ENCODE measurements at regions not wholly inside any gene's neighbourhood (a gene's known extent, or its start where the extent isn't known, plus 50 kb on each side); places are given as distances from the start of the nearest gene placed in this dataset.
"Not testable (repeated sequence)": the region's sequence is repeated elsewhere in the genome, so short reads cannot be mapped to it uniquely, and the experiment has no call there.

DNA sequence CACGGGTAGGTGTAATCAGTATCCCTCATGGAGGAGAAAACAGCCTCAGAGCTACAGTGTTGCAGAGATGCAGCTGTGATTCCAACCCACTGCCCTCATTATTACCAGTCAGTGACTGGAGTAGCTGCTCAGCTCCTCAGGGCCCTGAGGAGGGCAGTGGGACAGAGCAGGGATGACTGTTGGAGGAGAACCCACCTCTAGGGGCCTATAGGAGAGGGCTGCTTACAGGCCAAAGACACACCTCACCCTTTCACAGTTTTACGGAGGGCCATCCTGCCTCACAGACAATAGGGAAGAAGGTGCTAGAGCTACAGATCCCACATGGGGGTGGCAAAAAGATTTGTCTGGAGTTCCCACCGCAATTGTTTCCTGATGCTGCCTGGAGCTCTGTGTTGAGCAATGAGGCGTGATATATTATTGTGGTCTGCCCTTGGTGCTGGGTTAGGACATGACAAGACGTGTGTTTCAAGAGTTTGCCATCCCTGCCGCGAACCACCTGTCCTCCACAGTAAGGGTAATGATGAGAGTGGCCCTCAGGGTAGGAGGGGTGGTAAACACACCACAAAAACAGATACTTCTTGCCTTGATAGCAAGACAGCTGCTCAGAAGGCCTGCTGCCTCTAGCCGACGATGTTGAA, 140.5 kb upstream of the TPM1 start:
- no peak for DNase-seq (ENCODE audit: low read depth)
- no peak overlapping the region for H3K4me3 ChIP-seq (ENCODE audit: control insufficient read depth, low read depth, low read length)
- TF ChIP-seq, protein P1, sequence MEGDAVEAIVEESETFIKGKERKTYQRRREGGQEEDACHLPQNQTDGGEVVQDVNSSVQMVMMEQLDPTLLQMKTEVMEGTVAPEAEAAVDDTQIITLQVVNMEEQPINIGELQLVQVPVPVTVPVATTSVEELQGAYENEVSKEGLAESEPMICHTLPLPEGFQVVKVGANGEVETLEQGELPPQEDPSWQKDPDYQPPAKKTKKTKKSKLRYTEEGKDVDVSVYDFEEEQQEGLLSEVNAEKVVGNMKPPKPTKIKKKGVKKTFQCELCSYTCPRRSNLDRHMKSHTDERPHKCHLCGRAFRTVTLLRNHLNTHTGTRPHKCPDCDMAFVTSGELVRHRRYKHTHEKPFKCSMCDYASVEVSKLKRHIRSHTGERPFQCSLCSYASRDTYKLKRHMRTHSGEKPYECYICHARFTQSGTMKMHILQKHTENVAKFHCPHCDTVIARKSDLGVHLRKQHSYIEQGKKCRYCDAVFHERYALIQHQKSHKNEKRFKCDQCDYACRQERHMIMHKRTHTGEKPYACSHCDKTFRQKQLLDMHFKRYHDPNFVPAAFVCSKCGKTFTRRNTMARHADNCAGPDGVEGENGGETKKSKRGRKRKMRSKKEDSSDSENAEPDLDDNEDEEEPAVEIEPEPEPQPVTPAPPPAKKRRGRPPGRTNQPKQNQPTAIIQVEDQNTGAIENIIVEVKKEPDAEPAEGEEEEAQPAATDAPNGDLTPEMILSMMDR (conservative IDR thresholded peaks at IDR 0.05; ENCODE audit: control insufficient read depth, insufficient read depth, low read depth, low read length), result no peak

DNA sequence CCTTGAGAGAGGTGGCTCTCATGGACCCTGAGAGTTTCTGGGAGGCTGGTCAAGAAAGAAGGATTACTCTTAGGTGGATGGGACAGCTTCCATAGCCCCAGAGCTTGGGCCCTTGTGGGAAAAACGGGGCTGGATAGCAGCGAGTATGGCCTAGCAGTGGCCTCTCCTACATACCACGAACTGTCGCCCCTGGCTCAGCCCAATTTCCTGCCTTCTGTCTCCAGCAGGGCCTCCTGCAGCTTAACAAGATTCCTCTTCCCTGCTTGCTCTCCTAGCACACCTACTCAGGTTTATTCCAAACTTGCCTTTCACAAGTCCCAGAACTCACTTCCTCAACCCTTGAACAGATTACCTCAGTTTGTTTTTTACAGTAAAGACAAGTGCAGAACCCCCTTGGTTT, 139.7 kb upstream of the TPM1 start:
- DNase-seq (ENCODE audit: low read depth), result no peak
- TF ChIP-seq, protein P1 (conservative IDR thresholded peaks at IDR 0.05; ENCODE audit: control insufficient read depth, insufficient read depth, low read depth, low read length), result no peak
- no peak overlapping the region for H3K4me3 ChIP-seq (ENCODE audit: control insufficient read depth, low read depth, low read length)

DNA sequence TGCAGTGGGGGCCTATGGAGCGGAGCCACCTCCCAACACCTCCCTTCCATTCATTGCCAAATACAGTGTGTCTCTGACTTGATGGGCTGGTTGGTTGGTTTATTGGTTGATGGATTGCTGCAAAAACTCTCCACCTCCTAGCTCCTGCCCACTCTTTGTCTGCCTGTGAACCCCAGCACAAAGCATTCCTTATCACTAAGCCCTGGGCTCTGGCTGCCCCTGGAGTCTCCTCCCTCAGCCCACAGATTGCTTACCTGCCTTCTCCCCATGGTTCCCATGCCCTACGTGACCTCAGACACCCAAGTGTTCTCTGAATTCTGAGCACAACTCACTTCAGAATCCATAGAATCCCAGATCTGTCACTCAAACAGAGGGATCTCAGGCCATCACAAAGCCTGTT, 139.1 kb upstream of the TPM1 start:
- H3K4me3 ChIP-seq (ENCODE audit: control insufficient read depth, low read depth, low read length), result no peak overlapping the region
- TF ChIP-seq, protein P1 (conservative IDR thresholded peaks at IDR 0.05; ENCODE audit: control insufficient read depth, insufficient read depth, low read depth, low read length), result no peak
- no peak for DNase-seq (ENCODE audit: low read depth)

DNA sequence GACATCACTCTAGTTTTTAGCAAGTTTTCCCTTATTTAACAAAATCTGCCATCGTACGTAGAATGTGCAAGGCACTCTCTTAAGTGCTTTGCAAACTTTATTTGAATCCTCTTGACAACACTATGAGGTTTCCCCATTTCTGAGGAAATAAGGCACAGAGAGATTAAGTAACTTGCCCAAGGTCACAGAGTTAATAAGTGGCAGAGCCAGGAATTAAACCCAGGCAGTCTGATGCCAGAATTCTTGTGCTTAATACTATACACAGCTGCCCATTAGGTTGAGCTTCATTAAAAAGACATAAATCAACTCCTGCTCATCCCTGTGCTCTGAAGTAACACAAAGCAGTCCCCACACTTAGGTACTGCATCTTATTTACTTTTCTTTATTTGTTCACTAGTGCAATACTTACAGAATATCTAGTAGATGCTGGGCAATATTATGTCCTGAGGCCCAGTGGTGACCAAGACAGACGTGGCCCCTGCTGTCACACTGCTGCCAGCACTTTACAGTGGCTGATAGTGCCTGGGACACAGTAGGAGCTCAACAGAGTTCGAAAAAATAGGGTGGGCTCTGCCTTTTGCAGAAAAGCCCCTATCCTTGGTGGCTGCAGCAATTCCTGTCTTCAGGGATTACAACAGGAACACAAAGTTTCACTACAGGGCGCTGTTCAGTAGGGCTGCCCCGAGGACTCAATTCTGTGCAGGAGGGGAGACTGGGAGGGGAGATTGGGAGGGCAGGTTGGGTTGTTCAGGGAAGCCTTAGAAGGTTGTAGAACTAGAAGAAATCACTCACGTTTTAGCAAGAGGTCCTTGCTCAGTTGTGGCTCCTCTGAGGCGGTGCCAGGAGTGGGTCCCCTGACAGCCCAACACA, 138.3 kb upstream of the TPM1 start:
- TF ChIP-seq, protein P1 (conservative IDR thresholded peaks at IDR 0.05; ENCODE audit: control insufficient read depth, insufficient read depth, low read depth, low read length), result peak; percentile 86
- peak; percentile 54 for DNase-seq (ENCODE audit: low read depth)

DNA sequence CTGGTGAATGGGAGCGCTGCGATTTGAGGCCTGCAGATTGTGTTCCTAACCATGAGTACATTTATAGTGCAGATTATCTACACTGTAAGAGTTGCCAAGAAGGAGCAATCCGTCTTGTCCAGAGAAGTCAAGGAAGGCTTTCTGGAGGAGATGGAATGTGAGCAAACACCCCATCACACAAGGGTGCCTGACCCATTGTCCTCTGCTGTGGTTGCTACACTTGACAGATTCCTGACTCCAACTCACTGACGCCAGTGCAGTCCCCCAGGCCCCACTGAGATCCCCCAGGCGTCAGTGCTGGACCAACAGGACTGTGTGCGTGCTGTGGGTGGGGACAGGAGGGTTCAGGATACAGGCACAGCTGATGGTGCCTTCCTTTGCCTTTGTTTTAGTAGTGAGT, 135.9 kb upstream of the TPM1 start:
- H3K4me3 ChIP-seq (ENCODE audit: control insufficient read depth, low read depth, low read length), result no peak overlapping the region
- TF ChIP-seq, protein P1 (conservative IDR thresholded peaks at IDR 0.05; ENCODE audit: control insufficient read depth, insufficient read depth, low read depth, low read length), result no peak
- no peak for DNase-seq (ENCODE audit: low read depth)

More for the DNA sequence above, 138.3 kb upstream of the TPM1 start:
- no peak overlapping the region for H3K4me3 ChIP-seq (ENCODE audit: control insufficient read depth, low read depth, low read length)

DNA sequence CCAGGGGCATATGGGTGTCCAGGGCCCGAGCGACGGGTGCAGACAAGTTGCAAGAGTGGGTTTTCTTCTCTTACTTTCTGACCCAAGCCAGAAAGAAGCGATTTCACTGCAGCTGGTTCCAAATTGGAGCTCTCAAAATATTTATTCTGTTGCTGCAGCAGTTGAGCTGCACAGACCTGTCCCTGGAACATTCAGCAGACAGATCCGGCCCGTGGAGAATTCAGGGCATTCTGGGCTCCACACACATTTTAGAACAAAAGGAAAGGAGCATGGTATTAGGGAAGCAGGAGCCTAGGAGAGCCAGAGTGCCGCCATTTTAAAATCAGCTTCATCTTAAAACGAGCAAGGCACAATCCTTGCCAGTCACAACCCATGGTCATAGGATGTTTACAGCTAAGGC, 135.3 kb upstream of the TPM1 start:
- H3K4me3 ChIP-seq (ENCODE audit: control insufficient read depth, low read depth, low read length), result no peak overlapping the region
- no peak for DNase-seq (ENCODE audit: low read depth)
- TF ChIP-seq, protein P1 (conservative IDR thresholded peaks at IDR 0.05; ENCODE audit: control insufficient read depth, insufficient read depth, low read depth, low read length), result no peak

DNA sequence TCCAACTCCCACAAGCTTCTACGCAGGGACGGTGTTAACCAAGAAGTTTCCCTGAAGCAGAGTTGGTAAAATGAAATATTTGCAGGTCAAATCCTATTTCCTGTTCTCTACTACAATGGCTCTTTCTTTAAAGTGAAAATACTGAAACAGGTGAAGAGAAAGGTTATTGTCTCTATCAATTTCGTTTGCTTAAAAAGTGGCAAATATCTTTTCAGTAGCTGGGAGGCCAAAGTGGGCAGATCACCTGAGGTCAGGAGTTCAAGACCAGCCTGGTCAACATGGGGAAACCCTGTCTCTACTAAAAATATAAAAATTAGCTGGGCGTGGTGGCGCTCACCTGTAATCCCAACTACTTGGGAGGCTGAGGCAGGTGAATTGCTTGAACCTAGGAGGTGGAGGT, 134.2 kb upstream of the TPM1 start:
- not testable (repeated sequence) for H3K4me3 ChIP-seq (ENCODE audit: control insufficient read depth, low read depth, low read length); DNase-seq (ENCODE audit: low read depth)
